Skeletal muscle tissue (tissue), 3 donors: ENCODE measurements at regions not wholly inside any gene's neighbourhood (a gene's known extent, or its start where the extent isn't known, plus 50 kb on each side); places are given as distances from the start of the nearest gene placed in this dataset.

Experiments
- H3K27ac ChIP-seq: one replicate; pipeline ENCODE4 v1.7.0; 2013; ENCODE audit warnings: mild to moderate bottlenecking, low read depth, low read length, inconsistent platforms
- H3K27me3 ChIP-seq, 3 donors: one replicate each; pipeline ENCODE4 v1.7.0; 2013; ENCODE audit warnings: low read length in 3 of 3; ENCODE audit not compliant: control insufficient read depth in 3 of 3, insufficient read depth in 3 of 3
- H3K36me3 ChIP-seq, 3 donors: one replicate each; pipeline ENCODE4 v1.7.0; 2013; ENCODE audit warnings: low read length in 3 of 3; ENCODE audit not compliant: control insufficient read depth in 3 of 3, insufficient read depth in 3 of 3
- H3K4me1 ChIP-seq, 3 donors: one replicate each; pipeline ENCODE4 v1.7.0; 2013; ENCODE audit warnings: low read length in 3 of 3, mild to moderate bottlenecking in 3 of 3; ENCODE audit not compliant: control insufficient read depth in 3 of 3, insufficient read depth in 3 of 3
- H3K4me3 ChIP-seq, 3 donors: one replicate each; pipeline ENCODE4 v1.7.0; 2013; ENCODE audit warnings: low read length in 3 of 3
- H3K9ac ChIP-seq, 3 donors: one replicate each; pipeline ENCODE4 v1.7.0; 2013; ENCODE audit warnings: low read length in 3 of 3, mild to moderate bottlenecking in 3 of 3, moderate library complexity in 2 of 3, low read depth in 1 of 3
- H3K9me3 ChIP-seq, 3 donors: one replicate each; pipeline ENCODE4 v1.7.0; 2013; ENCODE audit warnings: low read length in 3 of 3; ENCODE audit not compliant: control insufficient read depth in 3 of 3
- donor health status: Osteomylitis.

GRCh38 chr16:63200940-63201339, 1164.7 kb upstream of the CDH8 start:
- Histone ChIP-seq H3K9me3 (no peaks in the 10 kb centered on the region), H3K4me3 (no peak overlapping the region), H3K4me1 (no peaks in the 10 kb centered on the region), H3K9ac (no peak overlapping the region), H3K27ac (no peak overlapping the region), H3K27me3 (no peaks in the 10 kb centered on the region), H3K36me3 (no peaks in the 10 kb centered on the region)

DNA sequence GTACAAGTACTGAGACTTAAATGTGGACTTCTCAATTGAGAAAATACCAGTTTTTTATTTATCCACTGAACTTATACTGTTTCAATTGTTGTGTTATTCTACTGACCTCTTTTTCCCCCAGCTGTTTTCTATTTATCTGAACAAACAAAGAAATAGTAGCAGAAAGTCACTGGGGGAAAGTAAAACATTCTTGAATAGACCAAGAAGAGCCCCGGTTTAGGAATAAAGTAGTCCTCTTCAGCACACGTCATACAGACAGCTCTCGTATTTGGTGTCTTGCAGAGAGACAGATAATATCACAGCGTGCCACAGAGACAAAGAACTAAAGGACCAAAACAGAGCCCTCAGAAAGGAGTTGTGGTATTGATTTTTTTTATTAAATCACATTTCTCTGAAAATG, 1159.1 kb upstream of the CDH8 start:
- no peak overlapping the region for H3K4me3 ChIP-seq

DNA sequence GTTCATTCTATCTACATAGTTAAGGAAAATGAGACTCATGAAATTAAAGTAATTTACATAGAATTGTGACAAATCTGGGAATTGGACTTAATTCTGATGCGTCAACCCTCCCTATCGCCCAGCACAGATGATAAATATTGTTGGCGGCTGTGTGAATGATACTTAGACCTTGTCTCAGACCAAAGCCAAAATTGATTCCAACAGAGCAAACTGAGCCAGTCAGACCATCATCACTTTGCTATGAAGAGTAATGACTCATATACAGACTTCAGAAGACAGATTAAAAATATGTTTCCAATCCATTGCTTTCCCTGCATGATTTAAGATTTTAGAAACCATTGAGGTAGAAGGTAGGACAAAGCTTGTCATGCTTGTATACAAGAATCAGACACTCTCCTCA, 1156.7 kb upstream of the CDH8 start:
- Histone ChIP-seq H3K4me3 (no peak overlapping the region), H3K9me3 (no peaks in the 10 kb centered on the region), H3K27me3 (no peaks in the 10 kb centered on the region), H3K36me3 (no peaks in the 10 kb centered on the region), H3K27ac (no peak overlapping the region), H3K4me1 (no peaks in the 10 kb centered on the region), H3K9ac (no peak overlapping the region)

More for the DNA sequence above, 1159.1 kb upstream of the CDH8 start:
- Histone ChIP-seq H3K27ac (no peak overlapping the region), H3K9ac (no peak overlapping the region), H3K36me3 (no peaks in the 10 kb centered on the region), H3K27me3 (no peaks in the 10 kb centered on the region), H3K9me3 (no peaks in the 10 kb centered on the region), H3K4me1 (no peaks in the 10 kb centered on the region)

DNA sequence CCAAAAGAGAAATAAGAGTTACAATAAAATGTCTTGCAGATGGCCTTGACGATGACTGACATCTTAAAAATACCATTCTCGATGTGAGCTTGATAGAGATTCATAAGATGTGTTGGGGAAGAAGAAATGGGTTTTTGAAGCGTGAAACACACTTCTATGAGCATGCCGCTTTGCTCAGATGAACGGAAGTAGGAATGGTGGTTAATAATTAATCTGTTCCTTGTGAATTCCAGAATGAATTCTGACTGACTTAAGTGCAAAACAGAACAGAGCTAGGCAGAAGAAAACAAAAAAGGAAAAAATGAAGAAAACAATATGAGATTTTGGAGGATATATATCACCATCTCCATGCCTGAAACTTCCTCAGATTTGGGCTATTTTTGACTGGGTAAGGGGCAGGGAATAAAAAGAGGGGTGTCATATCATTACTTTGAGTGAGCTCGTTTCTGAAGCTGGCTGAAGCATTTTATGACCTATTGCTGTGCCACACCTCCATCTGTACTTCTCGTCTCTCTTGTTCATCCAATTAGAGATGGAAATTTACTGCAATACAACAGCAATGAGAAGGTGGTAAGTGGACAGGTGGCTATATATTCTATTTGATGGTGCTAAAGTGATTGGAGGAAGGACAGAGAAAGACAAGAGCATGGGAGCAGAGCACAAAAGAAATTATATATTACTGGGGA, 1152.0 kb upstream of the CDH8 start:
- Histone ChIP-seq H3K9me3 (no peaks in the 10 kb centered on the region), H3K36me3 (no peaks in the 10 kb centered on the region), H3K4me3 (no peak overlapping the region), H3K9ac (no peak overlapping the region), H3K27me3 (no peaks in the 10 kb centered on the region), H3K27ac (no peak overlapping the region), H3K4me1 (no peaks in the 10 kb centered on the region)

GRCh38 chr16:63187638-63188037, 1151.4 kb upstream of the CDH8 start:
- Histone ChIP-seq H3K36me3 (no peaks in the 10 kb centered on the region), H3K27me3 (no peaks in the 10 kb centered on the region), H3K27ac (no peak overlapping the region), H3K9me3 (no peaks in the 10 kb centered on the region), H3K4me1 (no peaks in the 10 kb centered on the region), H3K9ac (no peak overlapping the region), H3K4me3 (no peak overlapping the region)

DNA sequence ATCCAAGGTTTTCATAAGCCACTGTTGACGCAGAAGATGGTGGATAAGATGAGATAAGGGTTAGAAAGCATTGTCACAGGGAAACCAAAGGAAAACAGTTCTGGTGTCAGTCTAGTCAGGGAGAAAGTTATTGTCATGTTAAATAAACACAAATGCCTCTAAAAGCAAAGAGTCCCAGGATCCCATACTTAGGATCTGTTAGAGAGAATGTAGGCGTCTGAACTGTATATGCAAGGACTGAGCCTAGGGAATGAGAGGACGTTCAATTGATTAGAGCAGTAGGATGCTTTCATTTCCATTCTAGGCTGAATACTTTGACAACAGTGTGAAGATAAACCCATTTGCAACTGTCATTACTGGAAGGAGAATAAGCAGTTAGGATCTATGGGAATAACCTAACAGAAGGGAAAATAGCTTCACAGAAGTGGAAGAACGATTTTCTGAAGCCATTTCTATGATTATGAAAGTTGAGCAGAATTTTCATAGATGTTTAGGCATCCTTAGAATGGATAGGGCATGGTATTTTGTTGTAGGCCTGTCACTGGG, 1149.1 kb upstream of the CDH8 start:
- Histone ChIP-seq H3K27ac (no peak overlapping the region), H3K27me3 (no peaks in the 10 kb centered on the region), H3K9me3 (no peaks in the 10 kb centered on the region), H3K4me3 (no peak overlapping the region), H3K9ac (no peak overlapping the region), H3K4me1 (no peaks in the 10 kb centered on the region), H3K36me3 (no peaks in the 10 kb centered on the region)

DNA sequence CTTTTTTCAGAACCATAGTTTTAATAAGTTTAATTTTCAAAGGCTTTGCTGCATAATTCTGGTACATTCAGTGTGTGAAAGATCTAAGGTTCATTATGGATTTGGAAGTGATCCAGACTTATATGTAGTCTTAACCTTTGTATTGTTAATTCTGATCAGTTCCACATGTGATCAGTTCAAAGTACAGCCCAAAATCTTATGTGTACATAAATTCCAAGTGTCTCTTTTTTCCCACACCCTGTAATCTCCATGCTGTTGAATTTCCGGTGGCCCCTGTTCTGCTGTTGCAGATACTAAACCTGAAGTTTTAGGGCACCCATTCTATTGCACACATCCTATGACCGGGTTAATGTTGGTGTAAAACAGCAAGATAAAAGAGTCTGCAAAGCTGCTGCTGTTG, 1147.5 kb upstream of the CDH8 start:
- Histone ChIP-seq H3K9ac (no peak overlapping the region), H3K36me3 (no peaks in the 10 kb centered on the region), H3K4me3 (no peak overlapping the region), H3K4me1 (no peaks in the 10 kb centered on the region), H3K27ac (no peak overlapping the region), H3K27me3 (no peaks in the 10 kb centered on the region), H3K9me3 (no peaks in the 10 kb centered on the region)

DNA sequence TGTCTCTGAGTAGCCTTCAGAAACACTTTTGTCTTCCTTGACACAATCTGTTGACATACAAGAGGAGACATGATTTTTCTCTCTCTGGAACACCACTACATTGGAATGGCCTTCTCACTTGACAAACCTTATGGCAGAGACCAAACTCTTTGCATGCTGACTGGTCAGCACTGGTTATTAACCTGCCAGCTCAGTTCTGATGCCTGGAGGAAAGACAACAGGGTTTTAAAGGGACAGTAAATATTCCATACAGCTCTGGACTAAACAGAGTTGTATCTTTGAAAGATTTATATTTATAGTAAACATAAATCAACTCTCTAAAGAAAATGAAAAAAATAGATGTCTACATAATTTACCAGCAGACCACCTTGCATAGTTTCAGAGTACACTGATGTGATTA, 1139.1 kb upstream of the CDH8 start:
- Histone ChIP-seq H3K9me3 (no peaks in the 10 kb centered on the region), H3K4me1 (no peaks in the 10 kb centered on the region), H3K27ac (no peak overlapping the region), H3K36me3 (no peaks in the 10 kb centered on the region), H3K4me3 (no peak overlapping the region), H3K27me3 (no peaks in the 10 kb centered on the region), H3K9ac (no peak overlapping the region)

GRCh38 chr16:63174801-63175200, 1138.6 kb upstream of the CDH8 start:
- Histone ChIP-seq H3K36me3 (no peaks in the 10 kb centered on the region), H3K27me3 (no peaks in the 10 kb centered on the region), H3K9me3 (no peaks in the 10 kb centered on the region), H3K9ac (no peak overlapping the region), H3K27ac (no peak overlapping the region), H3K4me3 (no peak overlapping the region), H3K4me1 (no peaks in the 10 kb centered on the region)

GRCh38 chr16:63171545-63171944, 1135.3 kb upstream of the CDH8 start:
- Histone ChIP-seq H3K27ac (no peak overlapping the region), H3K9me3 (no peaks in the 10 kb centered on the region), H3K9ac (no peak overlapping the region), H3K4me1 (no peaks in the 10 kb centered on the region), H3K36me3 (no peaks in the 10 kb centered on the region), H3K4me3 (no peak overlapping the region), H3K27me3 (no peaks in the 10 kb centered on the region)
